ENCODE measurements at regions not wholly inside any gene's neighbourhood (a gene's known extent, or its start where the extent isn't known, plus 50 kb on each side); places are given as distances from the start of the nearest gene placed in this dataset.

DNA sequence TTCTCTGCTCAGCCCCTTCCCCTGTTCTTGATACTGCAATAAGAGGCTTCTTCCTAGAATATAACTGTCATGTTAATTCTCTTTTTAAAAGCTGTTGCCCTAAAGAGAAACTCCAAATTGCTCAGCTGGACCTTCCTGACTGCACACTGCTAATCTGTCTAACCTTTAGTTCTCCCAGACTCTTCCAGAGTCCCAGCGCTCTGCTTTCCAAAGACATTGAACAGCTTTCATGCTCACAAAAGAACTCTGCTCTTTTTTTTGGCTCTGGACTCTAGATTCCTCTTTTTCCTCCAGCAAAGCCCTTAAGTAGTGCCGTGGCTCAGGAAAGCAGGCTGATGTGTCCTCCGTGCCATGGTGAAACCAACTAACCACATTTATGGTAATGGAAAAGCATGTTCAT is 356.6 kb upstream of the RSPO3 start:
- no peaks in the 10 kb centered on the region for H3K36me3 ChIP-seq (ENCODE audit: control insufficient read depth, insufficient read depth, low read length)
- intact Hi-C loops (cut with micrococcal nuclease) (no loop called here), in situ Hi-C loops (cut with MboI; ENCODE audit: low sequenced_read_pairs) (no loop called here), dilution Hi-C loops (cut with HindIII; ENCODE audit: low sequenced_read_pairs, unreplicated experiment) (no loop called here)
- H3K4me2 ChIP-seq (ENCODE audit: low read depth, low read length) = no peak overlapping the region
- H3K23ac ChIP-seq (ENCODE audit: low read depth, low read length) = no peak overlapping the region
- H2BK120ac ChIP-seq (ENCODE audit: low read depth, low read length) = no peak overlapping the region
- H3K27me3 ChIP-seq (ENCODE audit: control insufficient read depth, insufficient read depth, low read length) = peaks cover 2% of the 10 kb centered on the region; the same call in 1 of the 2 replicates
- no peak overlapping the region for H2BK20ac ChIP-seq (ENCODE audit: low read depth, low read length)
- no peaks in the 10 kb centered on the region for H3K9me1 ChIP-seq (ENCODE audit: insufficient read depth, low read length)
- no peak overlapping the region for H3K18ac ChIP-seq (ENCODE audit: low read depth, low read length)
- CTCF ChIA-PET = no interaction called here
- no peak overlapping the region for H3K4ac ChIP-seq (ENCODE audit: low read depth, low read length)
- H3K56ac ChIP-seq (ENCODE audit: extremely low read depth, insufficient read depth, low read length) = no peak overlapping the region
- H2AK5ac ChIP-seq (ENCODE audit: low read depth, low read length) = no peak overlapping the region
- no peak for TF ChIP-seq RCOR1 (IDR thresholded peaks at IDR 0.05; ENCODE audit: insufficient replicate concordance, low read length)
- POLR2A ChIA-PET (ENCODE audit: unreplicated experiment) = no interaction called here
- H3K79me1 ChIP-seq (ENCODE audit: low read depth in 1 of 2, low read length in 2 of 2) = no peaks in the 10 kb centered on the region
- H2AK9ac ChIP-seq (replicated peaks; ENCODE audit: low read depth, low read length, poor library complexity) = no peak overlapping the region
- DNase-seq (no peak), ATAC-seq (ENCODE audit: low read depth) (no peak)
- H3K9ac ChIP-seq (ENCODE audit: low read depth, low read length) = no peak overlapping the region
- H4K8ac ChIP-seq (ENCODE audit: low read depth in 2 of 2, low read length in 2 of 2) = no peak overlapping the region
- no peak overlapping the region for H4K91ac ChIP-seq (ENCODE audit: insufficient read depth, low read depth, low read length)
- 88% methylated on average over 1 of the region's 3 CpGs; no CpG with 5 or more reads in 1 of the 2 experiments for WGBS, 2 experiments (ENCODE audit: extremely low coverage in 2 of 2, insufficient read length in 1 of 2)
- no peaks in the 10 kb centered on the region for H3K4me1 ChIP-seq (ENCODE audit: control insufficient read depth, insufficient read depth, low read length)
- H4K5ac ChIP-seq (ENCODE audit: low read depth, low read length) = no peak overlapping the region
- no TSS peak for BruUV-seq (replicated peaks)
- H4K20me1 ChIP-seq (ENCODE audit: insufficient read depth, low read length) = no peaks in the 10 kb centered on the region
- H3K4me3 ChIP-seq (ENCODE audit: insufficient read depth, low read depth, low read length) = no peak overlapping the region
- H3K14ac ChIP-seq (replicated peaks; ENCODE audit: low read depth, low read length) = no peak overlapping the region
- H3K27ac ChIP-seq (ENCODE audit: insufficient read depth, low read length) = no peak overlapping the region
- no peak overlapping the region for H2AFZ ChIP-seq (replicated peaks; ENCODE audit: low read length, poor library complexity)
- no peaks in the 10 kb centered on the region for H3K9me3 ChIP-seq (ENCODE audit: control insufficient read depth, insufficient read depth, low read length)
- no peak overlapping the region for H2BK5ac ChIP-seq (ENCODE audit: low read depth, low read length, poor library complexity, severe bottlenecking)
- H2BK15ac ChIP-seq (ENCODE audit: low read depth, low read length) = no peak overlapping the region
